DMS53 (cell line): ENCODE measurements at regions not wholly inside any gene's neighbourhood (a gene's known extent, or its start where the extent isn't known, plus 50 kb on each side); places are given as distances from the start of the nearest gene placed in this dataset.
"Not testable (repeated sequence)": the region's sequence is repeated elsewhere in the genome, so short reads cannot be mapped to it uniquely, and the experiment has no call there.

Experiments used
- DNase-seq: peaks from one replicate; lab custom pipeline; 2025; lab: John Stamatoyannopoulos, UW

DNA sequence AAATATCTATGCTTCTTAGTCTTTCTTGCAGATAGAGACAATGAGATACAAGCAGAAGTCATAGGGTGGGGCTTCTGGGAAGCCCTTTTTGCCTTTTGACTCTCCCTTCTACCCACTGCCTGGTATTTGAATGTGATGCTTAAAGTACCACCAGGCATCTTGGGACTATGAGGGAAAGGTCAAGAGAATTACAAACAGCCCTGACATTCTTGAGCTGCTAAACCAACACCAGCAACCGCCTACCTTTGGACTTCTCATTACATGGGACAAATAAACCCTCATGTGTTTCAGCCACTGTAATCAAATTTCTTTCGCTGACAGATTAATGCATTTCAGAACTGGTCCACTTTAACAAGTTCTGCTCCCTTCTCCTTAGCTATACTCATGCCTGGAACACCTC, 112.8 kb downstream of the LUZP4 start:
- peak; percentile 3 for DNase-seq

DNA sequence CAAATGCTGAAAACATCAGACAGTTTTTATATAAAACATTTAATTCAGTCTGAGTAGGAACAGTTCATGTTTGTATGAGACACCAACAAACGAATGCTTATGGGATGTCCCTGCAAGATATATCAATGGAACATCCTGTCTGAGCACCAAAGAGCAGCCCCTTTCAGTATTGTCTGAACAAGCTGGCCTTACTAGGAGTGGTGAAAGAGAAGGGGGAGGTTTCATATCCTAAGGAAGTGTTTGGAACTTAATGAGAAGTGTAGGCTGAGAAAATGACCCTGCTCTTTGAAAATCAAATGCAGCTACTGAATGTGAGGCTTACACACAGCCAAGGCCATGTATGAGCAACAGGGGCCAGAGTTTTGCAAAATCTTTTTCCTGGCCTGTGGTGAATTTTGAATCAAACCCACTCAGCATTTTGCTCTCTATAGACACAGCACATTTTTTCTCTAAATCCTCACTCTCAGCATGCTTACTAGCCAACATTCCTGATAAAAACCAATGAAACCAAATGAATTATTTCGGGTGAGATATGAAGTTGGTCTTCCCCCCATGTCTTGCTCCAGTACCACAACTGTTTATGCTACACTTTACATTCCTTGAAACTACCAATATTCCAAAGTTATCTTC, 119.4 kb downstream of the LUZP4 start:
- DNase-seq = no peak

- DNase-seq = no peak
Measured at GRCh38 chrX:115409551-115409950, 120.0 kb downstream of the LUZP4 start.

- no peak for DNase-seq
Measured at GRCh38 chrX:115410731-115411428, 121.4 kb downstream of the LUZP4 start.

DNA sequence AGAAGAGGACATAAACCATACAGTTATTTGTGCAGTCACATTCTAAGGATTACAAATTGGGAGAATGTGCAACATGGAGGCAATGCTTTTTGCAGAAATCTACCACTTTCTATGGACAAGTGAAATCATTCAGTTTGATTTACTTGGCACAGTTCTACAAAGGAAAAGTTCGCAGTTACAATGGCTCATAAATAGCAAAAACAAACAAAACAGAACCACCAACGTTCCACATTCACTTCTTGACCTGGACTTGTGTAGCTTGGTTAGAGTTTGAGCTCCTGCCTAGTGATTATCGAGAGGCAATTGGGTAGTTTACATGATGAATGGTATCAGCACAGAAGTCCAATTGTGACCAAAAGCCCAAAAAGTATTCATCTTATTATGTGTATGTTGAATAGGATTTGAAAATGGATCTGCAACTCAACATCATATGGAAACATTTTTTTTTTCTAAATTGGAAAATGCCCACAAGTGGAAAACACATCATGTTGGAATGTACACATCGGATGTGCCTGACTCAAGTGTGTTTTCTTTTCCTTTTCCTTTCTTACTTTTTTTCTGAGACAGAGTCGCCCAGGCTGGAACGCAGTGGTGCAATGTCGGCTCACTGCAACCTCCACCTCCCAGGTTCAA, 123.8 kb downstream of the LUZP4 start:
- DNase-seq = no peak

DNA sequence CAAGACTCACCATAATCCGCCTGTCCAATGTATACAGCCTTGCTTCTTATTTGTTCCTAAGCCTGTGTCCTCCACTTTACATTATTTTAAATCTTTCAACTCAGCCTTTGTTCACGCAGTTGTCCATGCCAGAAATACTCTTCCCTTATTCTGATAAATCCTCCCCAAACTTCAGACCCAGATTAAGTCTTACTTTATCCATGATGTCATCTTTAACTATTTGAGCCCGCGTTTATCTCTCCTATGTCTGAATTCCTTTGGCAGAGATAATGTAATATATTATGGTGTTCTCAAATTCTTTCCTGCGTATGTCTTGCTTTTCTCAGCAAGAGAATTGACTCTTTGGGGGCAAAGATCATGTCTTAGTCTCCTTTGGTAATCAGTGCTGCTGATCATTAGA, 129.6 kb downstream of the LUZP4 start:
- DNase-seq = no peak

DNA sequence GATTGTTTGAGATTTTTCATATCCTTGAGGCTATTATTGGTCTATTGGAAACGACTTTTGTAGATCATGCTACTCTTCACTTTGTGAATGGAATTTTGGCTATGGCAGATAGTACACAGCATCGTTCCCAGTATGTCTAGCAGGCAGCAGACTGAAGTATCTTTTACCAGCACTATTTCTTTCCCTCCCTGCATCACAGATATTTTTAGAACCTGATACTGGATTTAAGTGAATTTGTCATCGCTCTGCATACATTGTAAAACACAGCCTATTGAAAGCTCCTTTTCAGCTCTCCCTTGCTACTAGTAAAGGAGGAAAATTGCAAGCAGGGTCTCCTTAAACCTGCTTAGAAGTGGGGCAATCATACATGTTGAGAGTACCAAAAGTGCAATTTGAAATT, 133.6 kb downstream of the LUZP4 start:
- DNase-seq = no peak

DNA sequence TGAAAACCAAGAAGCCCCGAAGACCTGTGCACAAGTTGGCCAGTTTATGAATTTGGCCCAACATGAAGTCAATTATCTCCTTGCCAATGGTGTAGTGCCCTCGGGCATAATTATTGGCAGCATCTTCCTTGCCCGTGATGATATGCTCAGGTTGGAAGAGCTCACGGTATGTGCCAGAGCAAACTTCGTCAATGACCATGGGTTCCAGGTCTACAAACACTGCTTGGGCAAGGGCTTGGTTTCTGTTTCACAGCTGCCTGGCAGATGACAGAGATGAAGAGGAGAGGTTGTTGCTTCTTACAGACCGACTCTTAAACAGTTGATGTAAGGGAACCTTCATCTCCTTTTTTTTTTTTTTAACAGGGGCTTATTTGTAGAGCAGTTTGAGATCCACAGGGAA, 135.6 kb upstream of the PLS3 start:
- DNase-seq = no peak

DNA sequence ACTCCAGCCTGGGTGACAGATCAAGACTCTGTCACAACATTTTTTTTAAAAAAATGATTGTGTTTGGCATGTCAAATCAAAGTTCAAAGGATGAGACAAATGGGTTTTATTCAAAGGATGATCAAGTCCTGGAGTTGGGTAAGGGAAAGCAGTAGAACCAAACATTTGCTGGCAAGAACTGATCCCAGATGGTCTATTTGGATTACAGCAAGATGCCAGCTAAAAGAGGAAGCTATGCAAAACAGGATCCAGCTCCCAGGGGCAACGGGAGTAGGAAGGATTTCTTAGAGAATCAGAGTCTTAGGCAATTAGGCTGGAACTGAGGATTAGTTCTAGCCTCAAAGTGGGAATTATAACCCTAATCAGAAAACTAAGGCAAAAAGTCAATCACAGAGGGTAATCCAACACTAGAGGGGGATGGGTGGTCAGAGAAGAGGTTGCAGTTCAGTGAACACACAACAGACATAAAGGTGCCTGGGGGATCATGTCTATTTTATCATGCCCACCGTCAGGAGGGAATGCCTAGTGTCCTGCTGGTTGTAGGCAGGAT, 133.0 kb upstream of the PLS3 start:
- DNase-seq = no peak

DNA sequence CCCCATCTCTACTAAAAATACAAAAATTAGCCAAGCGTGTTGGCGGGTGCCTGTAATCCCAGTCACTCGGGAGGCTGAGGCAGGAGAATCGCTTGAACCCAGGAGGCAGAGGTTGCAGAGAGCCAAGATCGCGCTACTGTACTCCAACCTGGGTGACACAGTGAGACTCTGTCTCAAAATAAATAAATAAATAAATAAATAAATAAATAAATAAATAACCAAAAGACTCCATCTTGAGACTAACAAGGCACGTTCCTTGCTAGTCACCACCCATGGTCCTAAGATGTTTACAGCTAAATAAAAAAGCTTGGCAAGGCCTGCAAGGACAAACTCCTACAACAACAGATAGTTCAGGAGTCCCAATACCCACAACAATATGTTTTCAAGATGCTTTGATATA, 126.1 kb upstream of the PLS3 start:
- DNase-seq = not testable (repeated sequence)

DNA sequence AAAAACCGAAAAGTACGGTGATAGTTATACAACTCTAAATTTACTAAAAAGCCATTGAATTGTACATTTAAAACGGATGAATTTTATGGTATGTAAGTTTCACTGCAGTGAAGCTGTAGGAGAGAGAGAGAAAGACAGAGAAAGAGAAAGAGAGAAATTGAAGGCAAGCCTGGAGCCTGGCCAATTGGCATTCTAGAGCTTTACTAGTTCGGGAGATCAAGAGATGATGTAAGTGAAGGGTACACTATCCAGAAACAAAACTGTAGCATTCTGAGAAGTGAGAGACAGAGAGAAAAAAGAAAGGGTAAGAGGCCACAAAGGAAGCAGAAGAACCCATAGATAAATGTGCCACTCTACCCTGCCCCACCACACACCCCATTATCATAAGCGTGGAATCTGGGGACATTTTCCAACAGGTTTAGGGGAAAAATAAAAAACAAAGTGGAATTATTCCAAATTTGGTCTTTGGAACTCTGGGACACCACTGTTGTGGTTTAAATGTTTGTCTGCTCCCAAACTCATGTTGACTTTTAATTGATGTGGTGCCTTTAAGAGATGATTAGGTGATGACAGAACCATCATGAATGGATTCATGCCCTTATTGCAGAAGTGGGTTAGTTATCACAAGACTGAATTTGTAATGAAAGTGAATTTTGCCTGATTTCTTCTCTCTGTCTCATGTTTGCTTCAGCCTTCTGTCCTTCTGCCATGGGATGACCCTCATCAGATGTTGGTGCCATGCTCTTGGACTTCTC, 123.0 kb upstream of the PLS3 start:
- DNase-seq = no peak

GRCh38 chrX:115448146-115448545, 112.8 kb upstream of the PLS3 start:
- no peak for DNase-seq

- peak; percentile 40 for DNase-seq
Measured at GRCh38 chrX:115449742-115450141, 111.2 kb upstream of the PLS3 start.

- no peak for DNase-seq
Measured at GRCh38 chrX:115452251-115452650, 108.7 kb upstream of the PLS3 start.

DNA sequence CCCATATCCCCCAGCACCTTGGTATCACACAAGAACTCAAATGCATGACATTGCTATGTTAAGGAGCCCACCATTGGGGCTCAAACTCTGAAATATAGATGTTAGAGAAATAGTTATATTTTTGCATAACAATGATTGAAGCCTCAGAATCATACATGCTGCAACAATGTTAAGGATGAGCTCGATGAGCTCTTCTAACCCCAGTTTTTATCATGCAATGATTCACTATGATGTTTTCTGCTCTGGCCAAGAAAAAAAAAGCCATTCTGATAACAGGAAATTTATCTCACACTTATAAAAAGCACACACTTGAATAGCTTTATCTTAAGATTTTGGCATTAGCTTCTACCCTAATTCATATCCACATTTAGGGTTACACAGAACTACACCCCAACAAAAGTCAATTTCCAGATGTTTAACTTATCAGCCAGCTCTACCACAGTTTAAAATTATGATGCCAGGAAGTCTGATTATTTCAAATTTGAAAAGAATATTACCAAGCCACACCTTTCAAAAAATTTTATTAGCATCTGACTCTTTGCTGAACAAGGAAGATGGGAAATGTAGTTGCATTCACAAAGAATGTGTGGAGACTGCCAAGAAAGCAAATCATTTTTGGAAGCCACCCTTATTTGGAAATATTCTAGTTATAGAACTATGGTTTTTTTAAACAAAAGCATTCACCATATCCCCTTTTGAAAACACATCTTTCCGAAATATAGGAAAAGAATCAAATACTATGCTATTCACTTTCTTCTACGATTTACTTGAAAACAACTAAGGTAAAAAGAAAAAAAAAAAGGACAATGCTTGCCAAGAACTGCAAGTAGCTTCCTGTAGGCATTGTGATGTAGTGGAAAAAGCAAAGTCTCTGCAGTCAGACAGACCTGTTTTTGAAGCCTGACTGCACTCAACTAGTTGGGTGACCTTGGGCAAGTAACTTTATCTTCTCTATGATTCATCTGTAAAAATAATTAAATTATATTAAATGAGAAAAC, 100.8 kb upstream of the PLS3 start:
- DNase-seq = no peak

DNA sequence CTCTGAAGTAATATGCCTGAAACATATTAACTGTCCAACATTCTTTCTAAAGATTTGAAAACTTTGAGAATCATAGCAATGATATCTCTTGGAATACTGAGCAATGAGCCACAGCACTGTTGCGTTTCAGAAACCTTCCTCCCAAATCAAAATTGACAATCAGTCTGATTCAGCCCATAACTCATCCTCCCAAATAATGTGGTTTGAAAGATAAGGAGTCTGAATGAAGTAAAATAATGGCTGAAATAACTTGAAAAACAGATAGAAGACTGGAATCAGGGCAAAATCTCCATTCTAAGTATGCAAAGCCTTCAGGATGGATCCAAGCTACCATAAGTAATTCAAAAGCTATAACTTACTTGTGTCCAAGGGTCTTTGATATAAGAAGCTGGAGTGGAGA, 98.6 kb upstream of the PLS3 start:
- DNase-seq = no peak

- DNase-seq = no peak
Measured at GRCh38 chrX:115467961-115468360, 93.0 kb upstream of the PLS3 start.

GRCh38 chrX:115472131-115472530, 88.8 kb upstream of the PLS3 start:
- no peak for DNase-seq

- DNase-seq = no peak
Measured at GRCh38 chrX:115486510-115486909, 74.5 kb upstream of the PLS3 start.

GRCh38 chrX:115487608-115488007, 73.4 kb upstream of the PLS3 start:
- no peak for DNase-seq

DNA sequence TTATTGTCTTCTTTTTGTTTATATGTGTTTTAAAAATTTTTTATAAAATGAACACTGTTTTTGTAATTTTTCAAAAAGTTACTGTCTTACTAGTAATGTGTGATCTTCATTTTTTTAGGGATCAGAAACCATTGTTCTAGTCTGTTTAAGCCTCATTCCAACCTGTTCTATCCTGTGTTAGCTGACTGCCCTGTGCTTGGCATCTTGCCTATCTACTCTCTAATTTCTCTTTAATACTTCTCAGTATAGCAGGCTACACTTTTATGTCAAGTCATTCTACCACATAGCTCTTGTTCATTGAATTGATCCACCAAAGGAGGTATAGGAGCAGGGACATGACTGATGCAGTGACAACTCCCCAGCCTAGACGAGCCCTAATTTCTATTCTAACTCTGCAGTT, 70.2 kb upstream of the PLS3 start:
- no peak for DNase-seq
